ENCODE measurements at regions not wholly inside any gene's neighbourhood (a gene's known extent, or its start where the extent isn't known, plus 50 kb on each side); places are given as distances from the start of the nearest gene placed in this dataset.

- Histone ChIP-seq H3K4me3 (no peak overlapping the region), H3K4me1 (ENCODE audit: insufficient read depth) (peaks cover 3% of the 10 kb centered on the region), H3K9me3 (no peaks in the 10 kb centered on the region), H3K27ac (no peak overlapping the region), H3K36me3 (no peaks in the 10 kb centered on the region), H3K27me3 (no peaks in the 10 kb centered on the region)
- WGBS, 3 donors: 85 to 94% (median 94%) methylated on average over 2 of the region's 2 CpGs
- intact Hi-C loops (cut with DNase I): no loop called here
- no peak for DNase-seq
- TF ChIP-seq POLR2A (IDR thresholded peaks at IDR 0.05) (no peak), EP300 (IDR thresholded peaks at IDR 0.05) (no peak), CTCF (IDR thresholded peaks at IDR 0.05) (no peak)
Observed at GRCh38 chr9:80698725-80699410, 990.5 kb downstream of the TLE1 start.

- intact Hi-C loops (cut with DNase I): no loop called here
- TF ChIP-seq POLR2A (IDR thresholded peaks at IDR 0.05): no peak
- TF ChIP-seq CTCF (IDR thresholded peaks at IDR 0.05): no peak
- TF ChIP-seq EP300 (IDR thresholded peaks at IDR 0.05): no peak
- Histone ChIP-seq H3K9me3 (no peaks in the 10 kb centered on the region), H3K36me3 (no peaks in the 10 kb centered on the region), H3K27me3 (no peaks in the 10 kb centered on the region), H3K4me1 (ENCODE audit: insufficient read depth) (no peaks in the 10 kb centered on the region), H3K27ac (no peak overlapping the region), H3K4me3 (no peak overlapping the region)
- no peak for DNase-seq
Observed at GRCh38 chr9:80692751-80693150, 996.6 kb downstream of the TLE1 start.

DNA sequence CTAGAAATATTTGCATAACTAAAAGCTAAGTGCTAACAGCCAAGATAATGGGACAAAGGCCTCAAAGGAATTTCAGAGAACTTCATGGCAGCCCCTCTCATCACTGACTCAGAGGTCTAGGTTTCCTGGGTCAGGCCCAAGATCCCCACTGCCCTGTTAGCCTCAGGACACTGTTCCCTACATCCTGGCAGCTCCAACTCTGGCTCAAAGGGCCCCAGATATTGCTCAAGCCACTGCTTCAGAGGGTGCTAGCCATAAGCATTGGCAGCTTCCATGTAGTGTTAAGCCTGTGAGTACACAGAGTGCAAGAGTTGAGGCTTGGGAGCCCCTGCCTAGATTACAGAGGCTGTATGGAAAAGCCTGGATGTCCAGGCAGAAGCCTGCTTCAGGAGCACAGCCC lies 998.1 kb downstream of the TLE1 start:
- Histone ChIP-seq H3K27me3 (no peaks in the 10 kb centered on the region), H3K4me3 (no peak overlapping the region), H3K36me3 (no peaks in the 10 kb centered on the region), H3K9me3 (no peaks in the 10 kb centered on the region), H3K4me1 (ENCODE audit: insufficient read depth) (no peaks in the 10 kb centered on the region), H3K27ac (no peak overlapping the region)
- no peak for TF ChIP-seq POLR2A (IDR thresholded peaks at IDR 0.05)
- TF ChIP-seq CTCF (IDR thresholded peaks at IDR 0.05): no peak
- no peak for TF ChIP-seq EP300 (IDR thresholded peaks at IDR 0.05)
- intact Hi-C loops (cut with DNase I): no loop called here
- no peak for DNase-seq

DNA sequence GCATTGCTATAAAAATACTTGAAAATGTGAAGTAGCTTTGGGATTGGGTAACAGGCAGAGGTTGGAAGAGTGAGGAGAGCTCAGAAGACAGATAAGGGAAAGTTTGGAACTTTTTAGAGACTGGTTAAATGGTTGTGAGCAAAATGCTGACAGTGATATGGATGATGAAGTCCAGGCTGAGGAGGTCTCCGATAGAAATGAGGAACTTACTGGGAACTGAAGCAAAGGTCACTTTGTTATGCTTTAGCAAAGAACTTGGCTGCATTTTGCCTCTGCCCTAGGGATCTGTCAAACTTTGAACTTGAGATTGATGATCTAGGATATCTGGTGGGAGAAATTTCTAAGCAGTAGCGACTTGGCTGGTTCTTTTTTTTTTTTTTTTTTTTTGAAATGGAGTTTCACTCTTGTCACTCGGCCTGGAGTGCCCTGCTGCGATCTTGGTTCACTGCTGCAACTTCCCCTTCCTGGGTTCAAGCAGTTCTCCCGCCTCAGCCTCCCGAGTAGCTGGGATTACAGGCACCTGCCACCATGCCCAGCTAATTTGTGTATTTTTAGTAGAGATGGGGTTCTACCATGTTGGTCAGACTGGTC lies 998.9 kb downstream of the TLE1 start:
- H3K9me3 ChIP-seq: no peaks in the 10 kb centered on the region
- no peak overlapping the region for H3K4me3 ChIP-seq
- H3K27ac ChIP-seq: no peak overlapping the region
- 63 to 69% (median 66%) methylated on average over 6 of the region's 6 CpGs for WGBS, 3 donors
- no peaks in the 10 kb centered on the region for H3K4me1 ChIP-seq (ENCODE audit: insufficient read depth)
- H3K36me3 ChIP-seq: no peaks in the 10 kb centered on the region
- no peak for DNase-seq
- intact Hi-C loops (cut with DNase I): no loop called here
- no peak for TF ChIP-seq CTCF (IDR thresholded peaks at IDR 0.05)
- no peak for TF ChIP-seq EP300 (IDR thresholded peaks at IDR 0.05)
- TF ChIP-seq POLR2A (IDR thresholded peaks at IDR 0.05): no peak
- no peaks in the 10 kb centered on the region for H3K27me3 ChIP-seq
